ENCODE measurements at regions not wholly inside any gene's neighbourhood (a gene's known extent, or its start where the extent isn't known, plus 50 kb on each side); places are given as distances from the start of the nearest gene placed in this dataset.

- TF ChIP-seq CTCF (IDR thresholded peaks at IDR 0.05; ENCODE audit: unreplicated experiment): no peak
- CTCF ChIA-PET: interaction anchor here (0.6 kb wide), 1 partner anchor 778 kb away, joined by 3 read pairs; no protein-coding TSS in a partner anchor
- H3K36me3 Mint-ChIP-seq (ENCODE audit: insufficient read depth, unreplicated experiment): no peaks in the 10 kb centered on the region
- BruUV-seq (replicated peaks): no TSS peak
- H3K27ac Mint-ChIP-seq (ENCODE audit: unreplicated experiment): no peak overlapping the region
- peaks cover 26% of the 10 kb centered on the region for H3K9me3 Mint-ChIP-seq (ENCODE audit: low read depth, unreplicated experiment)
- no peak overlapping the region for H3K4me3 Mint-ChIP-seq (ENCODE audit: low read depth, unreplicated experiment)
- no peak for DNase-seq
- intact Hi-C loops (cut with micrococcal nuclease; ENCODE audit: unreplicated experiment): no loop called here
- no peaks in the 10 kb centered on the region for H3K4me1 Mint-ChIP-seq (ENCODE audit: low read depth, unreplicated experiment)
- H3K27me3 Mint-ChIP-seq (ENCODE audit: unreplicated experiment): no peaks in the 10 kb centered on the region
These were observed 56.2 kb downstream of the TAF11L14 start for GRCh38 chr5:17690473-17690872.

- CTCF ChIA-PET: no interaction called here
- Mint-ChIP-seq H3K36me3 (ENCODE audit: insufficient read depth, unreplicated experiment) (no peaks in the 10 kb centered on the region), H3K27me3 (ENCODE audit: unreplicated experiment) (no peaks in the 10 kb centered on the region), H3K4me3 (ENCODE audit: low read depth, unreplicated experiment) (no peak overlapping the region), H3K4me1 (ENCODE audit: low read depth, unreplicated experiment) (no peaks in the 10 kb centered on the region), H3K27ac (ENCODE audit: unreplicated experiment) (no peak overlapping the region), H3K9me3 (ENCODE audit: low read depth, unreplicated experiment) (peaks cover 27% of the 10 kb centered on the region)
- no TSS peak for BruUV-seq (replicated peaks)
- TF ChIP-seq CTCF (IDR thresholded peaks at IDR 0.05; ENCODE audit: unreplicated experiment): no peak
- DNase-seq: no peak
- intact Hi-C loops (cut with micrococcal nuclease; ENCODE audit: unreplicated experiment): no loop called here
These were observed 57.5 kb downstream of the TAF11L14 start for GRCh38 chr5:17691762-17692161.

GRCh38 chr5:17694371-17694770 lies 60.1 kb downstream of the TAF11L14 start:
- no peak for DNase-seq
- H3K27me3 Mint-ChIP-seq (ENCODE audit: unreplicated experiment): no peaks in the 10 kb centered on the region
- no TSS peak for BruUV-seq (replicated peaks)
- H3K4me1 Mint-ChIP-seq (ENCODE audit: low read depth, unreplicated experiment): no peaks in the 10 kb centered on the region
- no peaks in the 10 kb centered on the region for H3K36me3 Mint-ChIP-seq (ENCODE audit: insufficient read depth, unreplicated experiment)
- H3K4me3 Mint-ChIP-seq (ENCODE audit: low read depth, unreplicated experiment): no peak overlapping the region
- H3K27ac Mint-ChIP-seq (ENCODE audit: unreplicated experiment): no peak overlapping the region
- peaks cover 25% of the 10 kb centered on the region for H3K9me3 Mint-ChIP-seq (ENCODE audit: low read depth, unreplicated experiment)
- CTCF ChIA-PET: no interaction called here
- TF ChIP-seq CTCF (IDR thresholded peaks at IDR 0.05; ENCODE audit: unreplicated experiment): no peak
- intact Hi-C loops (cut with micrococcal nuclease; ENCODE audit: unreplicated experiment): no loop called here

- Mint-ChIP-seq H3K36me3 (ENCODE audit: insufficient read depth, unreplicated experiment) (no peaks in the 10 kb centered on the region), H3K27me3 (ENCODE audit: unreplicated experiment) (no peaks in the 10 kb centered on the region), H3K9me3 (ENCODE audit: low read depth, unreplicated experiment) (peaks cover 25% of the 10 kb centered on the region), H3K4me3 (ENCODE audit: low read depth, unreplicated experiment) (no peak overlapping the region), H3K27ac (ENCODE audit: unreplicated experiment) (no peak overlapping the region), H3K4me1 (ENCODE audit: low read depth, unreplicated experiment) (no peaks in the 10 kb centered on the region)
- no peak for TF ChIP-seq CTCF (IDR thresholded peaks at IDR 0.05; ENCODE audit: unreplicated experiment)
- no peak for DNase-seq
- intact Hi-C loops (cut with micrococcal nuclease; ENCODE audit: unreplicated experiment): no loop called here
- BruUV-seq (replicated peaks): no TSS peak
- CTCF ChIA-PET: no interaction called here
These were observed 60.7 kb downstream of the TAF11L14 start for GRCh38 chr5:17694914-17695313.

- TF ChIP-seq CTCF (IDR thresholded peaks at IDR 0.05; ENCODE audit: unreplicated experiment): no peak
- no peak for DNase-seq
- CTCF ChIA-PET: no interaction called here
- H3K27ac Mint-ChIP-seq (ENCODE audit: unreplicated experiment): no peak overlapping the region
- intact Hi-C loops (cut with micrococcal nuclease; ENCODE audit: unreplicated experiment): no loop called here
- H3K36me3 Mint-ChIP-seq (ENCODE audit: insufficient read depth, unreplicated experiment): no peaks in the 10 kb centered on the region
- no peaks in the 10 kb centered on the region for H3K27me3 Mint-ChIP-seq (ENCODE audit: unreplicated experiment)
- no TSS peak for BruUV-seq (replicated peaks)
- no peak overlapping the region for H3K4me3 Mint-ChIP-seq (ENCODE audit: low read depth, unreplicated experiment)
- H3K9me3 Mint-ChIP-seq (ENCODE audit: low read depth, unreplicated experiment): peaks cover 27% of the 10 kb centered on the region
- no peaks in the 10 kb centered on the region for H3K4me1 Mint-ChIP-seq (ENCODE audit: low read depth, unreplicated experiment)
These were observed 62.4 kb downstream of the TAF11L14 start for GRCh38 chr5:17696627-17697026.
